GM21529 (cell line): ENCODE measurements at regions not wholly inside any gene's neighbourhood (a gene's known extent, or its start where the extent isn't known, plus 50 kb on each side); places are given as distances from the start of the nearest gene placed in this dataset.
"Not testable (repeated sequence)": the region's sequence is repeated elsewhere in the genome, so short reads cannot be mapped to it uniquely, and the experiment has no call there.

ENCODE experiments used
- ATAC-seq: cut with Tn5 transposase; IDR thresholded peaks from one replicate; pipeline ENCODE4 v1.9.1; 2021; ENCODE audit not compliant: unreplicated experiment

- not testable (repeated sequence) for ATAC-seq
Measured at GRCh38 chr6:26720663-26721218, 61.2 kb upstream of the ZNF322 start.

- not testable (repeated sequence) for ATAC-seq
Measured at GRCh38 chr6:26730019-26730766, 70.6 kb upstream of the ZNF322 start.

GRCh38 chr6:26734776-26735472 lies 75.4 kb upstream of the ZNF322 start:
- not testable (repeated sequence) for ATAC-seq

- ATAC-seq = no peak
Measured at GRCh38 chr6:26739811-26740210, 80.3 kb upstream of the ZNF322 start.

GRCh38 chr6:26743157-26743821 lies 83.7 kb upstream of the ZNF322 start:
- no peak for ATAC-seq

GRCh38 chr6:26743941-26744699 lies 84.6 kb upstream of the ZNF322 start:
- no peak for ATAC-seq

- not testable (repeated sequence) for ATAC-seq
Measured at GRCh38 chr6:26744837-26745282, 85.3 kb upstream of the ZNF322 start.

GRCh38 chr6:26745964-26746363 lies 86.4 kb upstream of the ZNF322 start:
- not testable (repeated sequence) for ATAC-seq

- not testable (repeated sequence) for ATAC-seq
Measured at GRCh38 chr6:26749126-26749758, 89.7 kb upstream of the ZNF322 start.

- ATAC-seq = not testable (repeated sequence)
Measured at GRCh38 chr6:26749759-26750126, 90.2 kb upstream of the ZNF322 start.

- no peak for ATAC-seq
Measured at GRCh38 chr6:26754212-26754611, 94.7 kb upstream of the ZNF322 start.

- not testable (repeated sequence) for ATAC-seq
Measured at GRCh38 chr6:26754801-26755200, 95.3 kb upstream of the ZNF322 start.

- ATAC-seq = not testable (repeated sequence)
Measured at GRCh38 chr6:26756067-26756805, 96.7 kb upstream of the ZNF322 start.

GRCh38 chr6:26766203-26766902 lies 106.8 kb upstream of the ZNF322 start:
- ATAC-seq = not testable (repeated sequence)

- not testable (repeated sequence) for ATAC-seq
Measured at GRCh38 chr6:26770941-26771666, 111.6 kb upstream of the ZNF322 start.

GRCh38 chr6:26773414-26773813 lies 113.9 kb upstream of the ZNF322 start:
- ATAC-seq = not testable (repeated sequence)

GRCh38 chr6:26780563-26780962 lies 121.0 kb upstream of the ZNF322 start:
- ATAC-seq = not testable (repeated sequence)
